GM23248 (cell line): ENCODE measurements at regions not wholly inside any gene's neighbourhood (a gene's known extent, or its start where the extent isn't known, plus 50 kb on each side); places are given as distances from the start of the nearest gene placed in this dataset.

ENCODE experiments used
- DNase-seq: peaks from one replicate; pipeline ENCODE4 v3.0.0-alpha.2; 2015
- H2AFZ ChIP-seq: fragments of 200-600 bp; sonication (generic); 2 replicates; pipeline ENCODE4 v1.6.1; 2016; ENCODE audit warnings: antibody characterized with exemption
- H3F3A ChIP-seq: fragments of 200-600 bp; sonication (generic); 2 replicates; pipeline ENCODE4 v1.6.1; 2016; ENCODE audit warnings: mild to moderate bottlenecking, antibody characterized with exemption, mixed run types; ENCODE audit not compliant: insufficient read depth
- H3K27ac ChIP-seq: fragments of 200-600 bp; sonication (generic); 2 replicates; pipeline ENCODE4 v1.5.1; 2016; ENCODE audit warnings: mild to moderate bottlenecking
- H3K27me3 ChIP-seq: fragments of 200-600 bp; sonication (generic); replicated peaks from 2 replicates; pipeline ENCODE4 v1.6.1; 2016; ENCODE audit warnings: mild to moderate bottlenecking; ENCODE audit not compliant: insufficient read depth
- H3K36me3 ChIP-seq: fragments of 200-600 bp; sonication (generic); 2 replicates; pipeline ENCODE4 v1.6.1; 2016; ENCODE audit warnings: low read depth, mild to moderate bottlenecking
- H3K4me1 ChIP-seq: fragments of 200-600 bp; sonication (generic); 2 replicates; pipeline ENCODE4 v1.6.1; 2016; ENCODE audit warnings: mild to moderate bottlenecking; ENCODE audit not compliant: insufficient read depth
- H3K4me2 ChIP-seq: fragments of 200-600 bp; sonication (generic); one replicate; pipeline ENCODE4 v1.6.1; 2016; ENCODE audit warnings: mild to moderate bottlenecking; ENCODE audit not compliant: unreplicated experiment
- H3K4me3 ChIP-seq: fragments of 200-600 bp; sonication (generic); 2 replicates; pipeline ENCODE4 v1.5.1; 2016; ENCODE audit warnings: mild to moderate bottlenecking
- H3K79me2 ChIP-seq: fragments of 200-600 bp; sonication (generic); 2 replicates; pipeline ENCODE4 v1.6.1; 2016; ENCODE audit warnings: mild to moderate bottlenecking; ENCODE audit not compliant: insufficient read depth
- H3K9ac ChIP-seq: fragments of 200-600 bp; sonication (generic); 2 replicates; pipeline ENCODE4 v1.6.1; 2016; ENCODE audit warnings: mild to moderate bottlenecking
- H3K9me2 ChIP-seq: fragments of 200-600 bp; sonication (generic); 2 replicates; pipeline ENCODE4 v1.6.1; 2016; ENCODE audit warnings: mixed run types, mild to moderate bottlenecking, moderate library complexity; ENCODE audit not compliant: insufficient read depth
- H3K9me3 ChIP-seq: fragments of 200-600 bp; sonication (generic); one replicate; pipeline ENCODE4 v1.6.1; 2017; ENCODE audit warnings: low read depth
- H4K20me1 ChIP-seq: fragments of 200-600 bp; sonication (generic); 2 replicates; pipeline ENCODE4 v1.6.0; 2016; ENCODE audit not compliant: insufficient read depth
- EZH2 ChIP-seq: fragments of 200-600 bp; sonication (generic); IDR thresholded peaks from 2 replicates; pipeline ENCODE4 v1.6.1; 2018; ENCODE audit warnings: antibody characterized with exemption, mild to moderate bottlenecking; ENCODE audit not compliant: insufficient read depth, poor library complexity, severe bottlenecking
- EZH2phosphoT487 ChIP-seq: fragments of 200-600 bp; sonication (generic); IDR thresholded peaks from 2 replicates; pipeline ENCODE4 v1.6.1; 2018; ENCODE audit warnings: antibody characterized with exemption, moderate library complexity, mild to moderate bottlenecking, low read depth; ENCODE audit not compliant: insufficient read depth
- WGBS, 2 experiments: methylation state at CpG; one replicate each; pipeline ENCODE4 v1.1.6; 2015 to 2017; ENCODE audit warnings: low lambda C conversion rate in 2 of 2, low coverage in 1 of 2; ENCODE audit errors: missing lambda C conversion rate in 2 of 2; 5-methylcytosine and 5-hydroxymethylcytosine counted together
- in situ Hi-C: fragments of 300-500 bp; cut with MboI; formaldehyde crosslinking; loops from 2 replicates; pipeline ENCODE4 v1.15.0; 2020

DNA sequence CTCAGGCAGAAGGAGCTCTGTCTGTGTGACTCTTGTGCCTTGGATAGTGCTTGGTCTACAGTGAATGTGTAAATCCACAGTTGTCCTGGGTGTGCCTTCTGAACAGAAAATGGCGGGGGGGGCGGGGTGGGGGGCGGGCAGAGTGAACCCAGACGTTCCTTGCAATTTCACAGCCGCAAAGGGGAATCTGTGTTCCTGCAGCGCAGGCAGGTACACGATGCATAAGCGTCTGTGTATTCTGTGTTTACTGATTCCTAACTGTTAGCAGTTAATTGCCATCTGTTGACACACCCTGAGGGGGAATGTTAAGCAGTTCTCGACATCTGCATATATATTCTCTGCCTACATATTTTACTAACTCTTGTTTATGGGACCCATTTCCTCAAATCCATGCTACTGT lies 123.5 kb upstream of the ZFHX3 start:
- in situ Hi-C loops = loop anchor here (10.0 kb wide), 1 partner anchor 107 kb away; no protein-coding TSS in a partner anchor
- no peak for TF ChIP-seq EZH2
- no peak for TF ChIP-seq EZH2phosphoT487
- DNase-seq = no peak
- H3K27ac ChIP-seq = no peak overlapping the region
- no peaks in the 10 kb centered on the region for H3K79me2 ChIP-seq
- WGBS, 2 experiments = 73 to 85% methylated on average over 9 of the region's 9 CpGs
- H3K36me3 ChIP-seq = no peaks in the 10 kb centered on the region
- H3K27me3 ChIP-seq = peaks cover 3% of the 10 kb centered on the region; the same call in 1 of the 2 replicates
- H3K9ac ChIP-seq = no peak overlapping the region
- H3K9me3 ChIP-seq = no peaks in the 10 kb centered on the region
- H4K20me1 ChIP-seq = no peaks in the 10 kb centered on the region
- no peak overlapping the region for H2AFZ ChIP-seq
- peaks cover 7% of the 10 kb centered on the region for H3F3A ChIP-seq
- peaks cover 18% of the 10 kb centered on the region for H3K4me1 ChIP-seq
- H3K4me3 ChIP-seq = no peak overlapping the region
- no peaks in the 10 kb centered on the region for H3K9me2 ChIP-seq
- no peak overlapping the region for H3K4me2 ChIP-seq

- in situ Hi-C loops = loop anchor here (10.0 kb wide), 1 partner anchor 106 kb away; no protein-coding TSS in a partner anchor
- no peak overlapping the region for H2AFZ ChIP-seq
- no peak overlapping the region for H3K4me2 ChIP-seq
- H3K9me2 ChIP-seq = no peaks in the 10 kb centered on the region
- H3K27me3 ChIP-seq = peaks cover 3% of the 10 kb centered on the region; the same call in 1 of the 2 replicates
- no peak overlapping the region for H3K9ac ChIP-seq
- H3K27ac ChIP-seq = no peak overlapping the region
- H4K20me1 ChIP-seq = no peaks in the 10 kb centered on the region
- TF ChIP-seq EZH2phosphoT487 (no peak), EZH2 (no peak)
- H3F3A ChIP-seq = peaks cover 5% of the 10 kb centered on the region
- H3K4me3 ChIP-seq = no peak overlapping the region
- no peaks in the 10 kb centered on the region for H3K36me3 ChIP-seq
- WGBS, 2 experiments = 96 to 98% methylated on average over 10 of the region's 10 CpGs
- no peak for DNase-seq
- no peaks in the 10 kb centered on the region for H3K9me3 ChIP-seq
- H3K79me2 ChIP-seq = no peaks in the 10 kb centered on the region
- peaks cover 14% of the 10 kb centered on the region for H3K4me1 ChIP-seq
Observed at GRCh38 chr16:73170612-73171038, 122.7 kb upstream of the ZFHX3 start.

DNA sequence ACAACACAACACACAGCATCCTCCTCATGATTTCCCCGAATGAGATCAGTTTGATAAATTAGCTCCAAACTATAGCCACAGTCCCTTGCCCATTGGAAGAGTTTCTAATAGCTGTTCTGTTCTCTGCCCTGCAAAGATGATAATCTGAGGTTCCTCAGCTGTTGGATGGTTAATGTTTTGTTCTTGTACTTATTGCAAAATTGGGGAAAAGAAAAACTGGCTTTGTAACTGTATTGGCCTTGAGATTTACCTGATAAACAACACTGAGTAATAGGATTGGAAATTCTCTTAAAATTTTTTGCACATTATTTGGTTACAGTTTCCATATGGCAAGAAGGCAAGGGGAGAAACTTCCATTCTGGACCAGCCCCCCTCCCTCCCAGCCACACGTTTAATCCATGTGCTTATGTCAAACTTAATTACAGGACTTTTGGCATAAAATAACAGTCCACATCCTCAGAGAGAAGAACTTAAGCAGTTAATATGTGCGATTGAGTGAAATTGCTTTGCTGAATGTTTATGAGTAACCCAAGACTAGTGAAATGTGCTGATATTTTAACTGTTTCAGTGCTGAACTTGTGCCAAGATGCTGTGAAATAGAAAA lies 119.1 kb upstream of the ZFHX3 start:
- no peak overlapping the region for H3K27ac ChIP-seq

GRCh38 chr16:73166441-73166851 lies 118.5 kb upstream of the ZFHX3 start:
- TF ChIP-seq EZH2 (no peak), EZH2phosphoT487 (no peak)
- no peaks in the 10 kb centered on the region for H4K20me1 ChIP-seq
- H3K4me3 ChIP-seq = no peak overlapping the region
- no peaks in the 10 kb centered on the region for H3K79me2 ChIP-seq
- DNase-seq = no peak
- no peak overlapping the region for H2AFZ ChIP-seq
- no peak overlapping the region for H3K9ac ChIP-seq
- no peaks in the 10 kb centered on the region for H3K9me2 ChIP-seq
- H3K27ac ChIP-seq = no peak overlapping the region
- 91 to 97% methylated on average over 5 of the region's 5 CpGs for WGBS, 2 experiments
- H3K36me3 ChIP-seq = no peaks in the 10 kb centered on the region
- H3F3A ChIP-seq = no peaks in the 10 kb centered on the region
- no peaks in the 10 kb centered on the region for H3K4me1 ChIP-seq
- H3K4me2 ChIP-seq = no peak overlapping the region
- in situ Hi-C loops = no loop called here
- peaks cover 3% of the 10 kb centered on the region; the same call in 1 of the 2 replicates for H3K27me3 ChIP-seq
- no peaks in the 10 kb centered on the region for H3K9me3 ChIP-seq

More for the DNA sequence above, 119.1 kb upstream of the ZFHX3 start:
- H3F3A ChIP-seq = peaks cover under 1% of the 10 kb centered on the region
- no peak overlapping the region for H3K4me3 ChIP-seq
- H3K27me3 ChIP-seq = peaks cover 3% of the 10 kb centered on the region; the same call in 1 of the 2 replicates
- no peak for DNase-seq
- H3K9ac ChIP-seq = no peak overlapping the region
- H3K9me2 ChIP-seq = no peaks in the 10 kb centered on the region
- WGBS, 2 experiments = 53 to 55% methylated on average over 3 of the region's 3 CpGs
- no peaks in the 10 kb centered on the region; the same call in 1 of the 2 replicates for H3K4me1 ChIP-seq
- H3K79me2 ChIP-seq = no peaks in the 10 kb centered on the region
- no peak overlapping the region for H3K4me2 ChIP-seq
- TF ChIP-seq EZH2 = no peak
- TF ChIP-seq EZH2phosphoT487 = no peak
- in situ Hi-C loops = no loop called here
- H3K36me3 ChIP-seq = no peaks in the 10 kb centered on the region
- no peak overlapping the region for H2AFZ ChIP-seq
- no peaks in the 10 kb centered on the region for H3K9me3 ChIP-seq
- no peaks in the 10 kb centered on the region for H4K20me1 ChIP-seq

DNA sequence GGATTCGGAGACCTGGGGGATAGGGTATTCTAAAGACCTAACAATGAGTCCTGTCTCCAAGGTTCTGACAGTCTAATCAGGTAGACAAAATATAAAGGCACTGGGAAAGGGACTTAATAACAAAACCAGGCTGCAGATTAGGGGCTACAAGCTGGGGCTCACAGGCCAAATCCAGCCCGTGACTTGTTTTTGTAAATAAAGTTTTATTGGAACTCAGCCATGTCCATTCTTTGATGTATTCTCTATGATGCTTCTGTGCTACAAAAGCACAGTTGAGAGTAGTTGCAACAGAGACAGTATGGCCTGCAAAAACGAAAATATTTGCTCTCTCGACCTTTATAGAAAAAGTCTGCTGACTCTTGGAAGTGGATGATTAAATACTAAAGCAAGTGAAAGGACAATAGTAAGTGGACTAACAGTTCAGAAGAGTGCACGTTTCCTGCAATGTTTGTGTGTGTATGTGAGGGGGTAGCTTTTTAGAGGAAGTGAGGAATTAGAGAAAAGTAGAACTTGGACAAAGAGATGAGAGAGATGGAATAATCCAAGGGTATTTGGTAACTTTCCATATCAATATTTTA lies 115.4 kb upstream of the ZFHX3 start:
- no peak for DNase-seq

More for the DNA sequence above, 115.4 kb upstream of the ZFHX3 start:
- Histone ChIP-seq H3K4me3 (no peak overlapping the region), H3K36me3 (no peaks in the 10 kb centered on the region), H3K27me3 (peaks cover 3% of the 10 kb centered on the region; the same call in 1 of the 2 replicates), H2AFZ (no peak overlapping the region), H3F3A (no peaks in the 10 kb centered on the region), H3K4me1 (no peaks in the 10 kb centered on the region), H3K9ac (no peak overlapping the region), H3K9me3 (no peaks in the 10 kb centered on the region), H3K9me2 (no peaks in the 10 kb centered on the region), H4K20me1 (no peaks in the 10 kb centered on the region), H3K27ac (no peak overlapping the region), H3K4me2 (no peak overlapping the region), H3K79me2 (no peaks in the 10 kb centered on the region)
- no peak for TF ChIP-seq EZH2
- TF ChIP-seq EZH2phosphoT487 = no peak
- WGBS, 2 experiments = 48 to 54% methylated on average over 5 of the region's 5 CpGs
- in situ Hi-C loops = no loop called here
